ENCODE measurements at regions not wholly inside any gene's neighbourhood (a gene's known extent, or its start where the extent isn't known, plus 50 kb on each side); places are given as distances from the start of the nearest gene placed in this dataset.

GRCh38 chr18:57856557-57857280, 53.6 kb upstream of the ATP8B1 start:
- intact Hi-C loops (cut with DNase I) = no loop called here
- DNase-seq = no peak
- H3K27ac ChIP-seq = no peak overlapping the region
- no peaks in the 10 kb centered on the region for H3K36me3 ChIP-seq
- H3K4me3 ChIP-seq = no peak overlapping the region
- no peak for TF ChIP-seq EP300 (IDR thresholded peaks at IDR 0.05)
- TF ChIP-seq CTCF (IDR thresholded peaks at IDR 0.05) = no peak
- TF ChIP-seq POLR2A (IDR thresholded peaks at IDR 0.05) = no peak
- no peaks in the 10 kb centered on the region for H3K27me3 ChIP-seq
- H3K9me3 ChIP-seq = no peaks in the 10 kb centered on the region
- no peaks in the 10 kb centered on the region for H3K4me1 ChIP-seq (ENCODE audit: insufficient read depth)
- 55 to 66% (median 60%) methylated on average over 9 of the region's 9 CpGs for WGBS, 3 donors

GRCh38 chr18:57856128-57856527, 53.0 kb upstream of the ATP8B1 start:
- Histone ChIP-seq H3K27ac (no peak overlapping the region), H3K4me1 (ENCODE audit: insufficient read depth) (no peaks in the 10 kb centered on the region), H3K36me3 (no peaks in the 10 kb centered on the region), H3K27me3 (no peaks in the 10 kb centered on the region), H3K4me3 (no peak overlapping the region), H3K9me3 (no peaks in the 10 kb centered on the region)
- WGBS, 3 donors = 83 to 89% (median 84%) methylated on average over 3 of the region's 3 CpGs
- intact Hi-C loops (cut with DNase I) = no loop called here
- no peak for DNase-seq
- TF ChIP-seq CTCF (IDR thresholded peaks at IDR 0.05) (no peak), EP300 (IDR thresholded peaks at IDR 0.05) (no peak), POLR2A (IDR thresholded peaks at IDR 0.05) (no peak)

- DNase-seq = no peak
- no peak overlapping the region for H3K4me3 ChIP-seq
- TF ChIP-seq POLR2A (IDR thresholded peaks at IDR 0.05) (no peak), EP300 (IDR thresholded peaks at IDR 0.05) (no peak), CTCF (IDR thresholded peaks at IDR 0.05) (no peak)
- H3K4me1 ChIP-seq (ENCODE audit: insufficient read depth) = no peaks in the 10 kb centered on the region
- intact Hi-C loops (cut with DNase I) = no loop called here
- no peaks in the 10 kb centered on the region for H3K36me3 ChIP-seq
- no peaks in the 10 kb centered on the region for H3K9me3 ChIP-seq
- H3K27ac ChIP-seq = no peak overlapping the region
- H3K27me3 ChIP-seq = no peaks in the 10 kb centered on the region
- WGBS, 3 donors = 44 to 58% (median 47%) methylated on average over 2 of the region's 2 CpGs
Observed at GRCh38 chr18:57855551-57855950, 52.4 kb upstream of the ATP8B1 start.

GRCh38 chr18:57854726-57855125, 51.6 kb upstream of the ATP8B1 start:
- no peaks in the 10 kb centered on the region for H3K4me1 ChIP-seq (ENCODE audit: insufficient read depth)
- no peaks in the 10 kb centered on the region for H3K9me3 ChIP-seq
- 46 to 54% (median 53%) methylated on average over 3 of the region's 3 CpGs for WGBS, 3 donors
- TF ChIP-seq EP300 (IDR thresholded peaks at IDR 0.05) (no peak), CTCF (IDR thresholded peaks at IDR 0.05) (no peak), POLR2A (IDR thresholded peaks at IDR 0.05) (no peak)
- intact Hi-C loops (cut with DNase I) = no loop called here
- no peaks in the 10 kb centered on the region for H3K36me3 ChIP-seq
- no peak overlapping the region for H3K27ac ChIP-seq
- H3K4me3 ChIP-seq = no peak overlapping the region
- H3K27me3 ChIP-seq = no peaks in the 10 kb centered on the region
- DNase-seq = no peak
